ENCODE measurements at regions not wholly inside any gene's neighbourhood (a gene's known extent, or its start where the extent isn't known, plus 50 kb on each side); places are given as distances from the start of the nearest gene placed in this dataset.

DNA sequence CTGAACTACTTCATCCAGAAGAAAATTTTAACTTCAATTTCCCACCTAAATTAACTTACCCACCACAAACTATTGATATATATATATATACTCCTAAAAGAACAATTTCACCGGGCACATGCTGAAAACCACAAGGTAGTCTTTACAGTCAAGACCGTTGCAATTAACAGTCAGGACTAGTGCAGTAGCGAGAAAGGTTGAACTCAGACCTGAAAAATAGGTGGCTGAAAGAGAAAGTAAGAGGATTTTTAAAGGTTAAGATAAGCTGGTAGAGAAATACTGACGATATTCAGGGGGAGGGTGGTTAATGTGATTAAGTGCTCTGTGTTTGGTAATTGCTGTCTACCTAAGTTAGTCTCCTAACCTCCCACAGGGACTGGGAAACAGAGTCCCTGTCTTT is 1153.5 kb upstream of the TMPRSS15 start:
- intact Hi-C loops (cut with micrococcal nuclease): no loop called here
- ChIA-PET POLR2A (no interaction called here), RAD21 (ENCODE audit: low non-redundant PET in 1 of 2, low total read pairs in 2 of 2, uncharacterized antibody in 2 of 2, unreplicated experiment in 2 of 2) (no interaction called here), CTCF (no interaction called here)
- Histone ChIP-seq H3K4me2 (ENCODE audit: low read length) (no peak overlapping the region), H3K9me3 (ENCODE audit: control insufficient read depth in 1 of 2, insufficient read depth in 1 of 2, low read depth in 1 of 2, low read length in 2 of 2) (peaks cover 1 to 24% of the 10 kb centered on the region in 2 experiments; a peak in 2 of 4 replicates), H3K4me3 (replicated peaks in 1 of 2; ENCODE audit: low read depth in 1 of 2, low read length in 2 of 2) (no peak overlapping the region), H3K27me3 (ENCODE audit: insufficient read depth, low read length) (no peaks in the 10 kb centered on the region), H3K79me2 (ENCODE audit: insufficient read depth, low read length) (no peaks in the 10 kb centered on the region), H3K27ac (ENCODE audit: low read depth, low read length) (no peak overlapping the region), H4K20me1 (ENCODE audit: insufficient read depth) (no peaks in the 10 kb centered on the region), H3K9me2 (ENCODE audit: insufficient read depth) (no peaks in the 10 kb centered on the region), H3K4me1 (ENCODE audit: control insufficient read depth in 1 of 2, insufficient read depth in 2 of 2, low read length in 2 of 2) (no peaks in the 10 kb centered on the region), H2AFZ (ENCODE audit: low read depth, low read length, poor library complexity, severe bottlenecking) (no peak overlapping the region), H3K36me3 (ENCODE audit: control insufficient read depth in 1 of 2, insufficient read depth in 2 of 2, low read length in 2 of 2) (no peaks in the 10 kb centered on the region), H3K9ac (ENCODE audit: low read length) (no peak overlapping the region)
- TF ChIP-seq JUND (IDR thresholded peaks at IDR 0.05) (no peak), POLR2A (IDR thresholded peaks at IDR 0.05; ENCODE audit: borderline replicate concordance, extremely low read depth, insufficient read depth, insufficient read length) (no peak), ELF1 (IDR thresholded peaks at IDR 0.05; ENCODE audit: borderline replicate concordance, low read depth) (no peak), EZH2 (IDR thresholded peaks at IDR 0.05) (no peak), CBX3 (IDR thresholded peaks at IDR 0.05; ENCODE audit: low read depth) (no peak), POLR2AphosphoS5 (IDR thresholded peaks at IDR 0.05; ENCODE audit: low read depth, low read length) (no peak), SIN3A (IDR thresholded peaks at IDR 0.05; ENCODE audit: low read depth) (no peak), SRF (IDR thresholded peaks at IDR 0.05; ENCODE audit: low read depth) (no peak), SP1 (IDR thresholded peaks at IDR 0.05; ENCODE audit: low read depth) (no peak), EZH2phosphoT487 (IDR thresholded peaks at IDR 0.05; ENCODE audit: borderline replicate concordance) (no peak), FOSL1 (IDR thresholded peaks at IDR 0.05; ENCODE audit: low read depth) (no peak), EGR1 (IDR thresholded peaks at IDR 0.05; ENCODE audit: low read depth) (no peak), TCF7L2 (IDR thresholded peaks at IDR 0.05; ENCODE audit: borderline replicate concordance, extremely low read depth, insufficient read depth, insufficient read length) (no peak), CEBPB (IDR thresholded peaks at IDR 0.05; ENCODE audit: low read depth) (no peak)
- TF ChIP-seq, protein P1, sequence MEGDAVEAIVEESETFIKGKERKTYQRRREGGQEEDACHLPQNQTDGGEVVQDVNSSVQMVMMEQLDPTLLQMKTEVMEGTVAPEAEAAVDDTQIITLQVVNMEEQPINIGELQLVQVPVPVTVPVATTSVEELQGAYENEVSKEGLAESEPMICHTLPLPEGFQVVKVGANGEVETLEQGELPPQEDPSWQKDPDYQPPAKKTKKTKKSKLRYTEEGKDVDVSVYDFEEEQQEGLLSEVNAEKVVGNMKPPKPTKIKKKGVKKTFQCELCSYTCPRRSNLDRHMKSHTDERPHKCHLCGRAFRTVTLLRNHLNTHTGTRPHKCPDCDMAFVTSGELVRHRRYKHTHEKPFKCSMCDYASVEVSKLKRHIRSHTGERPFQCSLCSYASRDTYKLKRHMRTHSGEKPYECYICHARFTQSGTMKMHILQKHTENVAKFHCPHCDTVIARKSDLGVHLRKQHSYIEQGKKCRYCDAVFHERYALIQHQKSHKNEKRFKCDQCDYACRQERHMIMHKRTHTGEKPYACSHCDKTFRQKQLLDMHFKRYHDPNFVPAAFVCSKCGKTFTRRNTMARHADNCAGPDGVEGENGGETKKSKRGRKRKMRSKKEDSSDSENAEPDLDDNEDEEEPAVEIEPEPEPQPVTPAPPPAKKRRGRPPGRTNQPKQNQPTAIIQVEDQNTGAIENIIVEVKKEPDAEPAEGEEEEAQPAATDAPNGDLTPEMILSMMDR (IDR thresholded peaks at IDR 0.05 in 2 of 3, conservative IDR thresholded peaks at IDR 0.05 in 1 of 3; ENCODE audit: borderline replicate concordance in 1 of 3, insufficient read depth in 1 of 3, low read depth in 2 of 3, low read length in 2 of 3): no peak
- TF ChIP-seq, protein P2, sequence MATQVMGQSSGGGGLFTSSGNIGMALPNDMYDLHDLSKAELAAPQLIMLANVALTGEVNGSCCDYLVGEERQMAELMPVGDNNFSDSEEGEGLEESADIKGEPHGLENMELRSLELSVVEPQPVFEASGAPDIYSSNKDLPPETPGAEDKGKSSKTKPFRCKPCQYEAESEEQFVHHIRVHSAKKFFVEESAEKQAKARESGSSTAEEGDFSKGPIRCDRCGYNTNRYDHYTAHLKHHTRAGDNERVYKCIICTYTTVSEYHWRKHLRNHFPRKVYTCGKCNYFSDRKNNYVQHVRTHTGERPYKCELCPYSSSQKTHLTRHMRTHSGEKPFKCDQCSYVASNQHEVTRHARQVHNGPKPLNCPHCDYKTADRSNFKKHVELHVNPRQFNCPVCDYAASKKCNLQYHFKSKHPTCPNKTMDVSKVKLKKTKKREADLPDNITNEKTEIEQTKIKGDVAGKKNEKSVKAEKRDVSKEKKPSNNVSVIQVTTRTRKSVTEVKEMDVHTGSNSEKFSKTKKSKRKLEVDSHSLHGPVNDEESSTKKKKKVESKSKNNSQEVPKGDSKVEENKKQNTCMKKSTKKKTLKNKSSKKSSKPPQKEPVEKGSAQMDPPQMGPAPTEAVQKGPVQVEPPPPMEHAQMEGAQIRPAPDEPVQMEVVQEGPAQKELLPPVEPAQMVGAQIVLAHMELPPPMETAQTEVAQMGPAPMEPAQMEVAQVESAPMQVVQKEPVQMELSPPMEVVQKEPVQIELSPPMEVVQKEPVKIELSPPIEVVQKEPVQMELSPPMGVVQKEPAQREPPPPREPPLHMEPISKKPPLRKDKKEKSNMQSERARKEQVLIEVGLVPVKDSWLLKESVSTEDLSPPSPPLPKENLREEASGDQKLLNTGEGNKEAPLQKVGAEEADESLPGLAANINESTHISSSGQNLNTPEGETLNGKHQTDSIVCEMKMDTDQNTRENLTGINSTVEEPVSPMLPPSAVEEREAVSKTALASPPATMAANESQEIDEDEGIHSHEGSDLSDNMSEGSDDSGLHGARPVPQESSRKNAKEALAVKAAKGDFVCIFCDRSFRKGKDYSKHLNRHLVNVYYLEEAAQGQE (IDR thresholded peaks at IDR 0.05; ENCODE audit: low read depth): no peak
- TF ChIP-seq, protein P3, sequence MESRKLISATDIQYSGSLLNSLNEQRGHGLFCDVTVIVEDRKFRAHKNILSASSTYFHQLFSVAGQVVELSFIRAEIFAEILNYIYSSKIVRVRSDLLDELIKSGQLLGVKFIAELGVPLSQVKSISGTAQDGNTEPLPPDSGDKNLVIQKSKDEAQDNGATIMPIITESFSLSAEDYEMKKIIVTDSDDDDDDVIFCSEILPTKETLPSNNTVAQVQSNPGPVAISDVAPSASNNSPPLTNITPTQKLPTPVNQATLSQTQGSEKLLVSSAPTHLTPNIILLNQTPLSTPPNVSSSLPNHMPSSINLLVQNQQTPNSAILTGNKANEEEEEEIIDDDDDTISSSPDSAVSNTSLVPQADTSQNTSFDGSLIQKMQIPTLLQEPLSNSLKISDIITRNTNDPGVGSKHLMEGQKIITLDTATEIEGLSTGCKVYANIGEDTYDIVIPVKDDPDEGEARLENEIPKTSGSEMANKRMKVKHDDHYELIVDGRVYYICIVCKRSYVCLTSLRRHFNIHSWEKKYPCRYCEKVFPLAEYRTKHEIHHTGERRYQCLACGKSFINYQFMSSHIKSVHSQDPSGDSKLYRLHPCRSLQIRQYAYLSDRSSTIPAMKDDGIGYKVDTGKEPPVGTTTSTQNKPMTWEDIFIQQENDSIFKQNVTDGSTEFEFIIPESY (IDR thresholded peaks at IDR 0.05; ENCODE audit: extremely low read depth, insufficient replicate concordance, low read length): no peak
- no TSS peak for BruUV-seq (replicated peaks)
- ATAC-seq (no peak), DNase-seq (ENCODE audit: low read depth, low spot score) (no peak)

Data from HCT116 (cell line).